PC-9 (cell line): ENCODE measurements at regions not wholly inside any gene's neighbourhood (a gene's known extent, or its start where the extent isn't known, plus 50 kb on each side); places are given as distances from the start of the nearest gene placed in this dataset.

Experiments used
- EZH2 ChIP-seq: fragments of 200-600 bp; sonication (generic); IDR thresholded peaks from 2 replicates; pipeline ENCODE4 v1.8.0; 2017; ENCODE audit warnings: antibody characterized with exemption, low read depth
- TF ChIP-seq, protein P1 (sequence below): fragments of 200-600 bp; sonication (generic); conservative IDR thresholded peaks from 2 replicates; pipeline ENCODE4 v1.6.1; 2017; ENCODE audit warnings: mixed run types, antibody characterized with exemption, mild to moderate bottlenecking, moderate library complexity

DNA sequence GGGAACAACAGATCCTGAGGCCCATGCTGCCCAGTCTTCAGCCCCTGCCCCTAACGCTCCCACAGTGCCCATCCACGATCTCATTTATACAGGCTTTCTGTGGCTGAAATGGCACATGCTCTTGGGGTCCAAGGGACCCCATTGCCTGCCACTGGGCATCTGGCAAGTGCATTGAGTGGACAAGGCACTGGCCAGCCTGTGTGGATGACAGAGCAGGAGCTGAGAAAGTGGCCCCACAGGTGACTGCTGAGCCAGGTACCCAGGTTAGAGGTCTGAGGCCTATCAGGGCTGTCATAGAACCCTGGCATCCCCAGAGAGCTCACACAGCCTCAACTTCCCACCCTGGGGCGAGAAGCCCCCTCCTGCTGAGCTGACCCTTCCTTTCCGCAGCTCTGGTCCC is 86.0 kb upstream of the NXT1 start:
- TF ChIP-seq, protein P1, sequence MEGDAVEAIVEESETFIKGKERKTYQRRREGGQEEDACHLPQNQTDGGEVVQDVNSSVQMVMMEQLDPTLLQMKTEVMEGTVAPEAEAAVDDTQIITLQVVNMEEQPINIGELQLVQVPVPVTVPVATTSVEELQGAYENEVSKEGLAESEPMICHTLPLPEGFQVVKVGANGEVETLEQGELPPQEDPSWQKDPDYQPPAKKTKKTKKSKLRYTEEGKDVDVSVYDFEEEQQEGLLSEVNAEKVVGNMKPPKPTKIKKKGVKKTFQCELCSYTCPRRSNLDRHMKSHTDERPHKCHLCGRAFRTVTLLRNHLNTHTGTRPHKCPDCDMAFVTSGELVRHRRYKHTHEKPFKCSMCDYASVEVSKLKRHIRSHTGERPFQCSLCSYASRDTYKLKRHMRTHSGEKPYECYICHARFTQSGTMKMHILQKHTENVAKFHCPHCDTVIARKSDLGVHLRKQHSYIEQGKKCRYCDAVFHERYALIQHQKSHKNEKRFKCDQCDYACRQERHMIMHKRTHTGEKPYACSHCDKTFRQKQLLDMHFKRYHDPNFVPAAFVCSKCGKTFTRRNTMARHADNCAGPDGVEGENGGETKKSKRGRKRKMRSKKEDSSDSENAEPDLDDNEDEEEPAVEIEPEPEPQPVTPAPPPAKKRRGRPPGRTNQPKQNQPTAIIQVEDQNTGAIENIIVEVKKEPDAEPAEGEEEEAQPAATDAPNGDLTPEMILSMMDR, result no peak
- no peak for TF ChIP-seq EZH2
